Testis (tissue), 2 donors: ENCODE measurements at regions not wholly inside any gene's neighbourhood (a gene's known extent, or its start where the extent isn't known, plus 50 kb on each side); places are given as distances from the start of the nearest gene placed in this dataset.

ENCODE experiments used
- DNase-seq: peaks from one replicate; pipeline ENCODE4 v3.0.0-alpha.2; 2019
- H3K27ac ChIP-seq, 2 donors: fragments of 200-600 bp; sonication (generic); one replicate each; pipeline ENCODE4 v1.5.1; 2019
- H3K27me3 ChIP-seq: fragments of 200-600 bp; sonication (generic); one replicate; pipeline ENCODE4 v1.5.1; 2019
- H3K36me3 ChIP-seq: fragments of 200-600 bp; sonication (generic); one replicate; pipeline ENCODE4 v1.5.1; 2017; ENCODE audit warnings: low read depth; ENCODE audit errors: missing control alignments
- H3K4me1 ChIP-seq: fragments of 200-600 bp; sonication (generic); one replicate; pipeline ENCODE4 v1.5.1; 2019
- H3K4me3 ChIP-seq, 2 donors: fragments of 200-600 bp; sonication (generic); one replicate each; pipeline ENCODE4 v1.5.1; 2017 to 2019
- H3K9me3 ChIP-seq: fragments of 200-600 bp; sonication (generic); one replicate; pipeline ENCODE4 v1.5.1; 2017
- CTCF ChIP-seq, 3 experiments: fragments of 450-650 bp in 2 of 3; fragments of 200-600 bp in 1 of 3; sonication (generic) in 1 of 3; IDR thresholded peaks; one replicate each; pipeline ENCODE4 v1.5.1; 2016 to 2019; ENCODE audit warnings: antibody characterized with exemption in 3 of 3, mild to moderate bottlenecking in 2 of 3, moderate library complexity in 1 of 3
- POLR2A ChIP-seq: fragments of 450-650 bp; IDR thresholded peaks from one replicate; pipeline ENCODE4 v1.6.1; 2017; ENCODE audit warnings: antibody characterized with exemption, mild to moderate bottlenecking, moderate library complexity
- WGBS, 2 donors: methylation state at CpG; one replicate each; pipeline ENCODE4 v1.1.5; 2018; 5-methylcytosine and 5-hydroxymethylcytosine counted together
- intact Hi-C: fragments of 100-400 bp; cut with DNase I; formaldehyde crosslinking; loops from one replicate; pipeline ENCODE4 v1.15.1; 2023; ENCODE audit warnings: low total_unique reads

- intact Hi-C loops: no loop called here
Measured at GRCh38 chr2:53111406-53111805, 656.2 kb upstream of the CHAC2 start.

GRCh38 chr2:53111004-53111403 is 656.6 kb upstream of the CHAC2 start:
- Histone ChIP-seq H3K4me1 (no peaks in the 10 kb centered on the region), H3K36me3 (no peaks in the 10 kb centered on the region), H3K27me3 (no peaks in the 10 kb centered on the region), H3K4me3 (no peak overlapping the region), H3K9me3 (no peaks in the 10 kb centered on the region), H3K27ac (no peak overlapping the region)
- no peak for DNase-seq
- TF ChIP-seq CTCF (IDR thresholded peaks at IDR 0.05) (no peak), POLR2A (no peak)
- intact Hi-C loops: no loop called here
- 67% methylated on average over 1 of the region's 1 CpG for WGBS, 2 donors

More at GRCh38 chr2:53111406-53111805, 656.2 kb upstream of the CHAC2 start:
- 64 to 72% methylated on average over 3 of the region's 3 CpGs for WGBS, 2 donors
- Histone ChIP-seq H3K4me3 (no peak overlapping the region), H3K4me1 (no peaks in the 10 kb centered on the region), H3K36me3 (no peaks in the 10 kb centered on the region), H3K27me3 (no peaks in the 10 kb centered on the region), H3K9me3 (no peaks in the 10 kb centered on the region), H3K27ac (no peak overlapping the region)
- no peak for TF ChIP-seq CTCF (IDR thresholded peaks at IDR 0.05)
- TF ChIP-seq POLR2A: no peak
- no peak for DNase-seq

GRCh38 chr2:53108246-53108645 is 659.4 kb upstream of the CHAC2 start:
- Histone ChIP-seq H3K36me3 (no peaks in the 10 kb centered on the region), H3K9me3 (no peaks in the 10 kb centered on the region), H3K4me1 (no peaks in the 10 kb centered on the region), H3K4me3 (no peak overlapping the region), H3K27ac (no peak overlapping the region), H3K27me3 (no peaks in the 10 kb centered on the region)
- intact Hi-C loops: no loop called here
- 88 to 89% methylated on average over 2 of the region's 2 CpGs for WGBS, 2 donors
- DNase-seq: no peak
- TF ChIP-seq POLR2A (no peak), CTCF (IDR thresholded peaks at IDR 0.05) (no peak)

GRCh38 chr2:53104263-53104662 is 663.3 kb upstream of the CHAC2 start:
- H3K9me3 ChIP-seq: no peaks in the 10 kb centered on the region
- no peaks in the 10 kb centered on the region for H3K36me3 ChIP-seq
- no peaks in the 10 kb centered on the region for H3K4me1 ChIP-seq
- no peak for DNase-seq
- H3K27me3 ChIP-seq: no peaks in the 10 kb centered on the region
- H3K4me3 ChIP-seq: no peak overlapping the region
- no peak overlapping the region for H3K27ac ChIP-seq
- TF ChIP-seq CTCF (IDR thresholded peaks at IDR 0.05): no peak
- TF ChIP-seq POLR2A: no peak
- intact Hi-C loops: no loop called here
- 80 to 83% methylated on average over 4 of the region's 4 CpGs for WGBS, 2 donors

GRCh38 chr2:53103679-53104078 is 663.9 kb upstream of the CHAC2 start:
- Histone ChIP-seq H3K4me3 (no peak overlapping the region), H3K27me3 (no peaks in the 10 kb centered on the region), H3K27ac (no peak overlapping the region), H3K9me3 (no peaks in the 10 kb centered on the region), H3K4me1 (no peaks in the 10 kb centered on the region), H3K36me3 (no peaks in the 10 kb centered on the region)
- TF ChIP-seq CTCF (IDR thresholded peaks at IDR 0.05) (no peak), POLR2A (no peak)
- intact Hi-C loops: no loop called here
- no peak for DNase-seq
